MM.1S (cell line): ENCODE measurements at regions not wholly inside any gene's neighbourhood (a gene's known extent, or its start where the extent isn't known, plus 50 kb on each side); places are given as distances from the start of the nearest gene placed in this dataset.

Source experiments
- DNase-seq: peaks from one replicate; pipeline ENCODE4 v3.0.0-alpha.2; 2015
- H2AFZ ChIP-seq: fragments of 300-600 bp; sonication (generic); 2 replicates; pipeline ENCODE4 v1.6.0; 2016; ENCODE audit warnings: antibody characterized with exemption, low read length
- H3F3A ChIP-seq: fragments of 300-600 bp; sonication (generic); 2 replicates; pipeline ENCODE4 v1.6.1; 2016; ENCODE audit warnings: mild to moderate bottlenecking, antibody characterized with exemption, low read length, moderate library complexity, mixed read lengths; ENCODE audit not compliant: insufficient read depth
- H3K27ac ChIP-seq: fragments of 300-600 bp; sonication (generic); 2 replicates; pipeline ENCODE4 v1.5.1; 2016; ENCODE audit warnings: mild to moderate bottlenecking, low read length
- H3K27me3 ChIP-seq: fragments of 300-600 bp; sonication (generic); replicated peaks from 2 replicates; pipeline ENCODE4 v1.6.0; 2016; ENCODE audit warnings: low read length; ENCODE audit not compliant: insufficient read depth
- H3K36me3 ChIP-seq: fragments of 300-600 bp; sonication (generic); replicated peaks from 2 replicates; pipeline ENCODE4 v1.6.1; 2016; ENCODE audit warnings: mild to moderate bottlenecking, low read length, mixed read lengths; ENCODE audit not compliant: insufficient read depth
- H3K4me1 ChIP-seq: fragments of 300-600 bp; sonication (generic); 2 replicates; pipeline ENCODE4 v1.6.1; 2016; ENCODE audit warnings: low read length, mixed read lengths
- H3K4me2 ChIP-seq: fragments of 300-600 bp; sonication (generic); 2 replicates; pipeline ENCODE4 v1.6.0; 2016; ENCODE audit warnings: low read depth, low read length
- H3K4me3 ChIP-seq: fragments of 300-600 bp; sonication (generic); 2 replicates; pipeline ENCODE4 v1.5.1; 2016; ENCODE audit warnings: low read length, mixed read lengths
- H3K79me2 ChIP-seq: fragments of 300-600 bp; sonication (generic); 2 replicates; pipeline ENCODE4 v1.6.1; 2016; ENCODE audit warnings: mixed run types, low read length, mixed read lengths
- H3K9ac ChIP-seq: fragments of 300-600 bp; sonication (generic); 2 replicates; pipeline ENCODE4 v1.6.1; 2016; ENCODE audit warnings: low read length, mixed read lengths
- H3K9me2 ChIP-seq: fragments of 300-600 bp; sonication (generic); replicated peaks from 2 replicates; pipeline ENCODE4 v1.6.1; 2016; ENCODE audit warnings: mild to moderate bottlenecking, low read length, mixed read lengths; ENCODE audit not compliant: insufficient read depth
- H3K9me3 ChIP-seq: fragments of 300-600 bp; sonication (generic); replicated peaks from 2 replicates; pipeline ENCODE4 v1.6.1; 2016; ENCODE audit warnings: mild to moderate bottlenecking, low read length, mixed read lengths; ENCODE audit not compliant: insufficient read depth
- H4K20me1 ChIP-seq: fragments of 300-600 bp; sonication (generic); 2 replicates; pipeline ENCODE4 v1.6.1; 2016; ENCODE audit warnings: mild to moderate bottlenecking, low read length, moderate library complexity, mixed read lengths; ENCODE audit not compliant: insufficient read depth
- CTCF ChIP-seq: fragments of 300-600 bp; sonication (generic); IDR thresholded peaks from 2 replicates; pipeline ENCODE4 v1.5.1; 2016; ENCODE audit warnings: antibody characterized with exemption, low read length, mixed read lengths
- EZH2 ChIP-seq: fragments of 300-600 bp; sonication (generic); optimal IDR thresholded peaks from 2 replicates; pipeline ENCODE3; 2017; ENCODE audit warnings: low read depth, mild to moderate bottlenecking, antibody characterized with exemption, low read length, mixed read lengths
- EZH2phosphoT487 ChIP-seq: fragments of 300-600 bp; sonication (generic); IDR thresholded peaks from 2 replicates; pipeline ENCODE4 v1.6.1; 2018; ENCODE audit warnings: antibody characterized with exemption, low read length

GRCh38 chr10:45093945-45094344, 93.2 kb downstream of the ZNF22 start:
- TF ChIP-seq CTCF (no peak), EZH2phosphoT487 (no peak), EZH2 (no peak)
- Histone ChIP-seq H2AFZ (no peak overlapping the region), H3K9me2 (no peaks in the 10 kb centered on the region), H3K27ac (no peak overlapping the region), H4K20me1 (no peaks in the 10 kb centered on the region), H3K4me3 (no peak overlapping the region), H3K4me2 (no peak overlapping the region), H3F3A (0 out of 2 replicates have a peak, but pooled peaks cover 4% of the 10 kb centered on the region), H3K4me1 (peaks cover 17% of the 10 kb centered on the region), H3K27me3 (no peaks in the 10 kb centered on the region), H3K79me2 (no peaks in the 10 kb centered on the region), H3K36me3 (no peaks in the 10 kb centered on the region), H3K9me3 (no peaks in the 10 kb centered on the region), H3K9ac (no peak overlapping the region)
- no peak for DNase-seq

GRCh38 chr10:45095286-45095685, 94.6 kb downstream of the ZNF22 start:
- Histone ChIP-seq H4K20me1 (no peaks in the 10 kb centered on the region), H3K9me3 (no peaks in the 10 kb centered on the region), H2AFZ (no peak overlapping the region), H3K9ac (no peak overlapping the region), H3K4me3 (no peak overlapping the region), H3K27me3 (no peaks in the 10 kb centered on the region), H3K4me1 (peaks cover 17% of the 10 kb centered on the region), H3K9me2 (no peaks in the 10 kb centered on the region), H3K27ac (no peak overlapping the region), H3K36me3 (no peaks in the 10 kb centered on the region), H3K4me2 (no peak overlapping the region), H3F3A (0 out of 2 replicates have a peak, but pooled peaks cover 4% of the 10 kb centered on the region), H3K79me2 (no peaks in the 10 kb centered on the region)
- DNase-seq, result no peak
- TF ChIP-seq CTCF (no peak), EZH2 (no peak), EZH2phosphoT487 (no peak)

- no peak for TF ChIP-seq EZH2
- no peak for TF ChIP-seq CTCF
- no peak overlapping the region for H3K27ac ChIP-seq
- no peak overlapping the region for H3K4me3 ChIP-seq
- 0 out of 2 replicates have a peak, but pooled peaks cover 4% of the 10 kb centered on the region for H3F3A ChIP-seq
- H3K9ac ChIP-seq, result no peak overlapping the region
- no peak overlapping the region for H2AFZ ChIP-seq
- H3K27me3 ChIP-seq, result no peaks in the 10 kb centered on the region
- no peaks in the 10 kb centered on the region for H3K79me2 ChIP-seq
- no peaks in the 10 kb centered on the region for H4K20me1 ChIP-seq
- no peak overlapping the region for H3K4me2 ChIP-seq
- no peaks in the 10 kb centered on the region for H3K36me3 ChIP-seq
- H3K9me3 ChIP-seq, result no peaks in the 10 kb centered on the region
- peaks cover 15% of the 10 kb centered on the region; the same call in 1 of the 2 replicates for H3K4me1 ChIP-seq
- no peak for DNase-seq
- H3K9me2 ChIP-seq, result no peaks in the 10 kb centered on the region
Measured at GRCh38 chr10:45096001-45096400, 95.3 kb downstream of the ZNF22 start.
